Nephron progenitor cell (in vitro differentiated cells): ENCODE measurements at regions not wholly inside any gene's neighbourhood (a gene's known extent, or its start where the extent isn't known, plus 50 kb on each side); places are given as distances from the start of the nearest gene placed in this dataset.

Experiments used
- DNase-seq: peaks from one replicate; pipeline ENCODE4 v3.0.0; 2021
- H3K27ac Mint-ChIP-seq: 2 replicates; pipeline ENCODE4 v1.8.0; 2021; ENCODE audit warnings: mild to moderate bottlenecking, moderate library complexity, mixed read lengths
- H3K27me3 Mint-ChIP-seq: 2 replicates; pipeline ENCODE4 v1.8.0; 2021; ENCODE audit warnings: mild to moderate bottlenecking, low read depth, mixed read lengths; ENCODE audit not compliant: poor library complexity
- H3K36me3 Mint-ChIP-seq: 2 replicates; pipeline ENCODE4 v1.8.0; 2021; ENCODE audit warnings: low read depth, mixed read lengths
- H3K4me1 Mint-ChIP-seq: 2 replicates; pipeline ENCODE4 v1.8.0; 2021; ENCODE audit warnings: mixed read lengths
- H3K4me3 Mint-ChIP-seq: 2 replicates; pipeline ENCODE4 v1.8.0; 2021; ENCODE audit warnings: mild to moderate bottlenecking, moderate library complexity, mixed read lengths
- H3K9me3 Mint-ChIP-seq: 2 replicates; pipeline ENCODE4 v1.8.0; 2021; ENCODE audit warnings: mild to moderate bottlenecking, moderate library complexity, mixed read lengths
- TF ChIP-seq, protein P1 (sequence below): fragments of 200-600 bp; sonication (generic); IDR thresholded peaks from 2 replicates; pipeline ENCODE4 v1.5.0; 2021; ENCODE audit warnings: antibody characterized with exemption

DNA sequence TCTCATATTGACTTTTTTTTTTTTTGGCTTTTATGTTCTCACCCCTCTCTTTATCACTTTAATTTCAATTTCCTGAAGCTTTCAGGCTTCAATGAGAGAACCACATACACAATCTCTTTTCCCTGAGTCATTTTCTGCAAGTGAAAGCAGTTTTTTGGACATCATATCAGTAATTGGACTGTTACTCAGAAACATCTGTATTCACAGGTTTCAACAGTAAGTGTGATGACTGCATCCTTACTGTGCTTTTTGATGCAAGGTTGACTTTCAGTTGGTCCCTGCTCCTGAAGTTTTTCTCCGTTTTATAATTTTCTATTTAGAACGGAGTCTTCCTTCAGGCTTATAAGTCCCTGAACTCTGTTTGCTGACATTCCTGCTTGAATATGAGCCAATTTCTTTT, 70.5 kb upstream of the CCBE1 start:
- Mint-ChIP-seq H3K36me3 (no peaks in the 10 kb centered on the region), H3K9me3 (peaks cover 10% of the 10 kb centered on the region), H3K4me1 (no peaks in the 10 kb centered on the region), H3K27me3 (peaks cover 13% of the 10 kb centered on the region), H3K27ac (no peak overlapping the region), H3K4me3 (no peak overlapping the region)
- no peak for DNase-seq
- TF ChIP-seq, protein P1, sequence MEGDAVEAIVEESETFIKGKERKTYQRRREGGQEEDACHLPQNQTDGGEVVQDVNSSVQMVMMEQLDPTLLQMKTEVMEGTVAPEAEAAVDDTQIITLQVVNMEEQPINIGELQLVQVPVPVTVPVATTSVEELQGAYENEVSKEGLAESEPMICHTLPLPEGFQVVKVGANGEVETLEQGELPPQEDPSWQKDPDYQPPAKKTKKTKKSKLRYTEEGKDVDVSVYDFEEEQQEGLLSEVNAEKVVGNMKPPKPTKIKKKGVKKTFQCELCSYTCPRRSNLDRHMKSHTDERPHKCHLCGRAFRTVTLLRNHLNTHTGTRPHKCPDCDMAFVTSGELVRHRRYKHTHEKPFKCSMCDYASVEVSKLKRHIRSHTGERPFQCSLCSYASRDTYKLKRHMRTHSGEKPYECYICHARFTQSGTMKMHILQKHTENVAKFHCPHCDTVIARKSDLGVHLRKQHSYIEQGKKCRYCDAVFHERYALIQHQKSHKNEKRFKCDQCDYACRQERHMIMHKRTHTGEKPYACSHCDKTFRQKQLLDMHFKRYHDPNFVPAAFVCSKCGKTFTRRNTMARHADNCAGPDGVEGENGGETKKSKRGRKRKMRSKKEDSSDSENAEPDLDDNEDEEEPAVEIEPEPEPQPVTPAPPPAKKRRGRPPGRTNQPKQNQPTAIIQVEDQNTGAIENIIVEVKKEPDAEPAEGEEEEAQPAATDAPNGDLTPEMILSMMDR = no peak

DNA sequence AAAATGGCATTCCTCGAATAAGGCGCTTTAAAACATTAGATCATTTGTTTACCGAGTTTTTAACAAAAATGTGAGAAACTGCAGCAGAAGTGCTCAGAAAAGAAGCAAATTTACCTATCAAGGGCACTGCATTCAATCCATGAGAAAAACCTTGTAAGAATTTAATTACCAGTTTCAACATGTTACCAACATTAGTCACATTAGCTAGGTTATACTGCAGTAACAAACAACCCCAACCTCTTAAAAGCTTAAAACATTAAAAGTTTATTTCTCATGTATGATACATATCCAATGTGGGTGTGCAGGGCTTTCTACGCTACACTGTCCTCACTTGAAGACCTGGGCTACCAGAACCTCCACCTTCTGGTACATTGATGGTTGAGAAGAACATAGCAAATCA, 68.1 kb upstream of the CCBE1 start:
- TF ChIP-seq, protein P1 = no peak
- Mint-ChIP-seq H3K36me3 (no peaks in the 10 kb centered on the region), H3K27ac (no peak overlapping the region), H3K4me1 (no peaks in the 10 kb centered on the region), H3K4me3 (no peak overlapping the region), H3K27me3 (peaks cover 9% of the 10 kb centered on the region), H3K9me3 (peaks cover 6% of the 10 kb centered on the region)
- no peak for DNase-seq

GRCh38 chr18:59764281-59764680, 67.1 kb upstream of the CCBE1 start:
- H3K27me3 Mint-ChIP-seq = no peaks in the 10 kb centered on the region
- no peaks in the 10 kb centered on the region for H3K36me3 Mint-ChIP-seq
- no peak overlapping the region for H3K4me3 Mint-ChIP-seq
- H3K4me1 Mint-ChIP-seq = no peaks in the 10 kb centered on the region
- TF ChIP-seq, protein P1 = no peak
- H3K9me3 Mint-ChIP-seq = peaks cover 6% of the 10 kb centered on the region
- no peak for DNase-seq
- no peak overlapping the region for H3K27ac Mint-ChIP-seq

DNA sequence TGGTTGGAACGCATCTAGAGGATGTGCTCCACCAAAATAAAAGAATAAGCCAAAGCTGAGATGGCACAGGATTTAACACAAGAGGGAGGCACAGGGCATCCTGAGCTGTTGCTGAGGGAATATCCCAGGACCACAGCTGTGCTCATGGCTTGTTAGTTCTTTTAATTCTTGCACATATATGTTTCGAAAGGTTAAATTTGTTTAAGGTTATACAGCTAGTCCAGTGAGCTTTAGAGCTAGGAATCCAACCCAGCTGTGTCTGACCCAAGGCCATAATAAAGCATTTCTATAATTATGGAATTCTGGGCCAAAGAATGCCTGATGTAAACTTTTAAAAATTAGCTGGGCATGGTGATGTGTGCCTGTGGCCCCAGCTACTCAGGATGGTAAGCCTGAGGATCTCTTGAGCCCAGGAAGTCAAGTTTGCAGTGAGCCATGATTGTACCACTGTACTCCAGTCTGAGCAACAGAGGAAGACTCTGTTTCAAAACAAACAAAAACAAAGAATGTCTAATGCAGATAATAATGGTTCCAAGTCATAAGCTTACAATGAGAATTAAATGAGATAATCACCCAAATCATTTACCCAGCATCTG, 66.4 kb upstream of the CCBE1 start:
- TF ChIP-seq, protein P1 = no peak
- no peak overlapping the region for H3K27ac Mint-ChIP-seq
- no peaks in the 10 kb centered on the region for H3K27me3 Mint-ChIP-seq
- no peaks in the 10 kb centered on the region for H3K36me3 Mint-ChIP-seq
- peaks cover 6% of the 10 kb centered on the region for H3K9me3 Mint-ChIP-seq
- H3K4me3 Mint-ChIP-seq = no peak overlapping the region
- no peak for DNase-seq
- no peaks in the 10 kb centered on the region for H3K4me1 Mint-ChIP-seq

GRCh38 chr18:59760619-59761600, 63.7 kb upstream of the CCBE1 start:
- no peak for DNase-seq
- H3K4me1 Mint-ChIP-seq = no peaks in the 10 kb centered on the region
- no peak overlapping the region for H3K4me3 Mint-ChIP-seq
- H3K36me3 Mint-ChIP-seq = no peaks in the 10 kb centered on the region
- no peak overlapping the region for H3K27ac Mint-ChIP-seq
- peaks cover 3% of the 10 kb centered on the region for H3K27me3 Mint-ChIP-seq
- TF ChIP-seq, protein P1 = no peak
- no peaks in the 10 kb centered on the region for H3K9me3 Mint-ChIP-seq
